Stomach smooth muscle (tissue), 2 donors: ENCODE measurements at regions not wholly inside any gene's neighbourhood (a gene's known extent, or its start where the extent isn't known, plus 50 kb on each side); places are given as distances from the start of the nearest gene placed in this dataset.

ENCODE experiments used
- H3K27ac ChIP-seq: one replicate; pipeline ENCODE4 v1.7.0; 2013; ENCODE audit warnings: mild to moderate bottlenecking, low read length, inconsistent platforms
- H3K27me3 ChIP-seq, 2 donors: one replicate each; pipeline ENCODE4 v1.7.0; 2013; ENCODE audit warnings: low read length in 2 of 2; ENCODE audit not compliant: insufficient read depth in 2 of 2, control insufficient read depth in 1 of 2
- H3K36me3 ChIP-seq, 2 donors: one replicate each; pipeline ENCODE4 v1.7.0; 2013; ENCODE audit warnings: low read length in 2 of 2; ENCODE audit not compliant: control insufficient read depth in 2 of 2, insufficient read depth in 2 of 2
- H3K4me1 ChIP-seq: one replicate; pipeline ENCODE4 v1.7.0; 2013; ENCODE audit warnings: low read length; ENCODE audit not compliant: control insufficient read depth, insufficient read depth
- H3K4me3 ChIP-seq, 2 donors: one replicate each; pipeline ENCODE4 v1.7.0; 2013; ENCODE audit warnings: low read length in 2 of 2
- H3K9ac ChIP-seq, 2 donors: one replicate each; pipeline ENCODE4 v1.7.0; 2013; ENCODE audit warnings: low read length in 2 of 2, mild to moderate bottlenecking in 1 of 2
- H3K9me3 ChIP-seq, 2 donors: one replicate each; pipeline ENCODE4 v1.7.0; 2013; ENCODE audit warnings: low read length in 2 of 2; ENCODE audit not compliant: control insufficient read depth in 2 of 2
- donor health status: healthy.
- donor health status: Pancreatic carcinoma.

- Histone ChIP-seq H3K9me3 (no peaks in the 10 kb centered on the region), H3K36me3 (no peaks in the 10 kb centered on the region), H3K4me3 (no peak overlapping the region), H3K27ac (no peak overlapping the region), H3K4me1 (no peaks in the 10 kb centered on the region), H3K27me3 (no peaks in the 10 kb centered on the region), H3K9ac (no peak overlapping the region)
These were observed 927.7 kb upstream of the ZWINT start for GRCh38 chr10:57288754-57289153.

- Histone ChIP-seq H3K36me3 (no peaks in the 10 kb centered on the region), H3K27ac (no peak overlapping the region), H3K9ac (no peak overlapping the region), H3K27me3 (no peaks in the 10 kb centered on the region), H3K4me3 (no peak overlapping the region), H3K9me3 (no peaks in the 10 kb centered on the region), H3K4me1 (no peaks in the 10 kb centered on the region)
These were observed 901.8 kb upstream of the ZWINT start for GRCh38 chr10:57262892-57263291.

- no peaks in the 10 kb centered on the region for H3K9me3 ChIP-seq
- H3K9ac ChIP-seq, result no peak overlapping the region
- no peaks in the 10 kb centered on the region for H3K27me3 ChIP-seq
- H3K27ac ChIP-seq, result no peak overlapping the region
- H3K4me1 ChIP-seq, result no peaks in the 10 kb centered on the region
- H3K4me3 ChIP-seq, result no peak overlapping the region
- no peaks in the 10 kb centered on the region for H3K36me3 ChIP-seq
These were observed 899.1 kb upstream of the ZWINT start for GRCh38 chr10:57260175-57260574.

DNA sequence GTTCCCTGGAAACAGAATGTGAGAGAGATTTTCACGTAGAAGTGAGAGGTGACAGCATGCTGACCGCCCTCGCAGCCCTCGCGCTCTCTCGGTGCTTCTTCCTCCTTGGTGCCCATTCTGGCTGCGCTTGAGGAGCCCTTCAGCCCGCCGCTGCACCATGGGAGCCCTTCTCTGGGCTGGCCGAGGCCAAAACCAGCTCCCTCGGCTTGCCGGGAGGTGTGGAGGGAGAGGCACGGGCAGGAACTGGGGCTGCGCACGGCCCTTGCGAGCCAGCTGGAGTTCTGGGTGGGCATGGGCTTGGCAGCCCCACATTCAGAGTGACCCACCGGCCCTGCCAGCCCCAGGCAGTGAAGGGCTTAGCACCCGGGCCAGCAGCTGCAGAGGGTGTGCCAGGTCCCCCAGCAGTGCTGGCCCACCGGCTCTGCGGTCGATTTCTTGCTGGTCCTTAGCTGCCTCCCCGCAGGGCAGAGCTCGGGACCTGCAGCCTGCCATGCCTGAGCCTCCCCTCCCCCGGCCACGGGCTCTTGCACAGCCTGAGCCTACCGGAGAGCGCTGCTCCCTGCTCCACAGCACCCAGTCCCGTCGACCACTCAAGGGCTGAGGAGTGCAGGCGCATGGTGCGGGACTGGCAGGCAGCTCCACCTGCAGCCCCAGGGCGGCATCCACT is 888.7 kb upstream of the ZWINT start:
- H3K36me3 ChIP-seq, result no peaks in the 10 kb centered on the region
- no peak overlapping the region for H3K9ac ChIP-seq

DNA sequence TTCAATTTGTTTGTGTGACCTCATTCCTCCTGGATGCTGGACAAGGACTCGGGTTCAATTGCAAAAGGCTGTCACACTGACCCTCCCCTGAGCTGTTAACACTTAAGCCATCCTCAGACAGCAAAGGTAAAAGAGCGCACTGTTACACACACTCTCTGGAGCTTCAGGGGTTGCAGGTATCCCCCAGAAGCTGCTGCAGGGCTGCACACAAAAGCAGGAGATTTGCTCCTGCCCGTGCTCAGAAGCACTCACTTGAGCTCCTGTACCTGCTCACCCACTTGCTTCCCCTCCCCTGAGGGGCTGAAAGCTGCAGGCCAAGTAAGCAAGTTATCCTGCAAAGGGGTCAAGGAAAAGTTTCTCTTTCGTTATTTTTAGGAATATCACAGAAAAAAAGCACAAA is 886.2 kb upstream of the ZWINT start:
- no peaks in the 10 kb centered on the region for H3K36me3 ChIP-seq
- H3K27me3 ChIP-seq, result no peaks in the 10 kb centered on the region
- H3K9ac ChIP-seq, result no peak overlapping the region
- no peak overlapping the region for H3K4me3 ChIP-seq
- H3K4me1 ChIP-seq, result no peaks in the 10 kb centered on the region
- peaks cover 0 to 5% of the 10 kb centered on the region in 2 donors for H3K9me3 ChIP-seq
- H3K27ac ChIP-seq, result no peak overlapping the region

More for the DNA sequence above, 888.7 kb upstream of the ZWINT start:
- H3K9me3 ChIP-seq, result peaks cover 0 to 5% of the 10 kb centered on the region in 2 donors
- H3K4me3 ChIP-seq, result no peak overlapping the region
- H3K27ac ChIP-seq, result no peak overlapping the region
- H3K27me3 ChIP-seq, result no peaks in the 10 kb centered on the region
- no peaks in the 10 kb centered on the region for H3K4me1 ChIP-seq

DNA sequence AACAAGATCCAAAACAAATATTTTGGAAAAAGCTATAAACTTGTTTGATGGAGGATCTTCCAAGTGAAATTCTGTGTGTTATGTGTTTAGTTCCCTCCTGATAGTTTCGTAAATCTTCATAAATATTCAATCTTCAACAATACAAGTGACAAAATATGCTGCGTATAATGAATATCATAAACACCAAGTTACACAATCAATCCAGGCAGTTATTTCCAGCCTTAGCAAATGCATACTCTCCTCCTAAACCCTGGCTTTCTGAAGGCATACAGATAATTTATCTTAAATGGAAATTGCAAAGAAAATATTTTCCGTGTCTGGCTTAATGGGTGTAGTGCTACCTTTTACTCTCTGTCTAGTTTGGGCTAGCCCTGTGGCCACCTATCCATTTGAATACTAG is 864.9 kb upstream of the ZWINT start:
- Histone ChIP-seq H3K27ac (no peak overlapping the region), H3K9ac (no peak overlapping the region), H3K9me3 (peaks cover 0 to under 1% of the 10 kb centered on the region in 2 donors), H3K27me3 (no peaks in the 10 kb centered on the region), H3K4me1 (no peaks in the 10 kb centered on the region), H3K36me3 (no peaks in the 10 kb centered on the region), H3K4me3 (no peak overlapping the region)

- no peak overlapping the region for H3K9ac ChIP-seq
- no peaks in the 10 kb centered on the region for H3K4me1 ChIP-seq
- no peaks in the 10 kb centered on the region for H3K27me3 ChIP-seq
- no peaks in the 10 kb centered on the region for H3K9me3 ChIP-seq
- no peaks in the 10 kb centered on the region for H3K36me3 ChIP-seq
- no peak overlapping the region for H3K4me3 ChIP-seq
- H3K27ac ChIP-seq, result no peak overlapping the region
These were observed 863.8 kb upstream of the ZWINT start for GRCh38 chr10:57224811-57225210.

DNA sequence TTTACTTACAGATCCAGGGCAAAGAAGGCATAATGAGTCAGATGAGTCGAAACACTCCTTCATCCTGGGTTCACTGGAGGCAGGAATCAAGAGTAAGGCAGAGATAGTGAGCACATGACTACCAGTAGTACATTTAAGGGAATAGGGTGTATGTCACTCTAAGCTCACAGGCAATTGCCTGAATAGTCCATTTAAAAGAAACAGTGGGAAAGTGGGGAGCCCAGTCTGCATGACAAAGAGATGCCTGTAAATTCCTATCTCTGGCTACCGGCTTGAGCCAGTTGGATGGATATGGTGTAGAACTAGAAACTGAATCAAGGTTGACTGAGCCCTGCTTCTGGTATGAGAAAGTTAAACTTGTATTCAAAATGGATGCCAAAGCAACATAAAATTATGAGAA is 861.5 kb upstream of the ZWINT start:
- Histone ChIP-seq H3K36me3 (no peaks in the 10 kb centered on the region), H3K4me1 (no peaks in the 10 kb centered on the region), H3K27me3 (no peaks in the 10 kb centered on the region), H3K27ac (no peak overlapping the region), H3K9ac (no peak overlapping the region), H3K4me3 (no peak overlapping the region), H3K9me3 (no peaks in the 10 kb centered on the region)

- Histone ChIP-seq H3K9me3 (no peaks in the 10 kb centered on the region), H3K4me1 (no peaks in the 10 kb centered on the region), H3K4me3 (no peak overlapping the region), H3K27ac (no peak overlapping the region), H3K9ac (no peak overlapping the region), H3K27me3 (no peaks in the 10 kb centered on the region), H3K36me3 (no peaks in the 10 kb centered on the region)
These were observed 861.1 kb upstream of the ZWINT start for GRCh38 chr10:57222129-57222528.

- H3K27ac ChIP-seq, result no peak overlapping the region
- H3K4me1 ChIP-seq, result no peaks in the 10 kb centered on the region
- H3K27me3 ChIP-seq, result no peaks in the 10 kb centered on the region
- H3K4me3 ChIP-seq, result no peak overlapping the region
- no peaks in the 10 kb centered on the region for H3K36me3 ChIP-seq
- H3K9ac ChIP-seq, result no peak overlapping the region
- no peaks in the 10 kb centered on the region for H3K9me3 ChIP-seq
These were observed 860.6 kb upstream of the ZWINT start for GRCh38 chr10:57221674-57222073.

GRCh38 chr10:57218382-57218781 is 857.3 kb upstream of the ZWINT start:
- no peak overlapping the region for H3K27ac ChIP-seq
- H3K9me3 ChIP-seq, result no peaks in the 10 kb centered on the region
- no peak overlapping the region for H3K4me3 ChIP-seq
- H3K36me3 ChIP-seq, result no peaks in the 10 kb centered on the region
- no peak overlapping the region for H3K9ac ChIP-seq
- H3K4me1 ChIP-seq, result no peaks in the 10 kb centered on the region
- H3K27me3 ChIP-seq, result no peaks in the 10 kb centered on the region
